Erythroblast (primary cell): ENCODE measurements at regions not wholly inside any gene's neighbourhood (a gene's known extent, or its start where the extent isn't known, plus 50 kb on each side); places are given as distances from the start of the nearest gene placed in this dataset.

ENCODE experiments used
- GATA1 ChIP-seq: IDR thresholded peaks from 2 replicates; pipeline ENCODE4 v1.6.1; 2011; ENCODE audit warnings: low read depth, mild to moderate bottlenecking, control low read depth, low read length, moderate library complexity
- POLR2A ChIP-seq: IDR thresholded peaks from 2 replicates; pipeline ENCODE4 v1.6.1; 2011; ENCODE audit warnings: mild to moderate bottlenecking, low read length

DNA sequence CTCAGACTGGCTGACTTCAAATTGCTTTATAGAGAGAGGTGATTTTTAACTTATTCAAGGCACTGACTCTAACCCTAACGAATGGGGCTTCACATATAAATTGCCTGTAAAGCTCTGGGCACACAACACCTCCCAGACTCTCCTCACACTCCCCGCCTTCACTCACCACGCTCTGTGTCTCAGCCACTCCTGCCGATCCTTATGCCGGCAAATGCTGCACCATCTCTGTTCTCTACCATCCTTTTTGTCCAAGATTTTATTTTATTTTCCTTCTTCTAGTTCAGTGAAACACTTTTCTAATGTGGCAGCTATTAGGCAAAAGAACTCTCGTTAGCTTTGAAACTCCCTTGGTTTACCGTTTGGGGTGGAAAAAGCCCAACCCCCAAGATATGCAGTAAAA is 446.1 kb upstream of the TMEM132C start:
- no peak for TF ChIP-seq POLR2A
- no peak for TF ChIP-seq GATA1
